ENCODE measurements at regions not wholly inside any gene's neighbourhood (a gene's known extent, or its start where the extent isn't known, plus 50 kb on each side); places are given as distances from the start of the nearest gene placed in this dataset.
"Not testable (repeated sequence)": the region's sequence is repeated elsewhere in the genome, so short reads cannot be mapped to it uniquely, and the experiment has no call there.

DNA sequence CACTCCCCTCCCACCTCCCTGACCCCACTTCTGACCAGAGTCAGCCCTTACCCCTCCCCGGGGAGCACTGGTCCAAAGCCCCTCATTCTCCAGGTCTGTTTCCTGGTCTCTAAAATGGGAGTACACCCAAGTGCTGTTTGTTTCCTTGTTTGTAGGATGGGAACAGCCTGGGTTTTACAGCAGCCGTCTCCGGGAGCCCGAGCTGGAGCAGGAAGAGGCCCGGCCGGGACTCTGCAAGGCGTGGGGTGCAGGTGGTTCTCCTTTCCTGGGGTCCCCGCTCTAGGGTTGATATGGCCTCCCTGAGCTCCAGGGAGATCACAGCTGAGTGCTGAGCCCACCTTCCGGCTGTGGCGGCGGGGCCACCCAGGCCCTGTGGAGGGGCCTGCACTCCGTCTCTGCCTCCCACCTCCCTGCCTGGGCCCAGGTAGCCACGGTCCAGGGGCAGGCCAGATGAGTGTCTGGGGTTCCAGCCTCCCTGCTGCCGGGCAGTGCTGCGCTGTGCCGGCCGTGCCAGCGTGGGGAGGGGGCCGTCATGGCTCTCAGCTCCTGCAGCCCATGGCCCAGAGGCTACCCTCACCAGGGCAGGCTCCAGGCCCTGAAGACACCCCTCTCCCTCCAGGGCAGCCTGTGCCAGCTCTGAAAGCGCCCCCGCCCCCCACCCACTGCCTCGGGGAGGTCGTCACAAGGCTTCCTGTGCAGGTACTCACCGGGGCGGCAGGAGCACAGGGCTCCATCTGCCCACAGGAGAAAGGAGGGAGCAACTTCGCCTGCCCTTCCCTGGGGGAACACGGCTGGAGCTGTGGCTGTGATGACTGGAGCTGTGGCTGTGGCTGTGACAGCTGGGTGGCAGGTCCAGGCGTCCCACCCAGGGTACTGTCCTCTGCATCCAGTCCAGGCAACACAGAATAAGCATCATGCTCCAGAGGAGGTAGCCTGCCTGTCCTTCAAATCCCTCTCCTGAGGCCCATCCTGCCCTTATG is 98.8 kb downstream of the ADRA2C start:
- no peak for DNase-seq (ENCODE audit: low read depth in 4 of 4, low spot score in 3 of 4)

DNA sequence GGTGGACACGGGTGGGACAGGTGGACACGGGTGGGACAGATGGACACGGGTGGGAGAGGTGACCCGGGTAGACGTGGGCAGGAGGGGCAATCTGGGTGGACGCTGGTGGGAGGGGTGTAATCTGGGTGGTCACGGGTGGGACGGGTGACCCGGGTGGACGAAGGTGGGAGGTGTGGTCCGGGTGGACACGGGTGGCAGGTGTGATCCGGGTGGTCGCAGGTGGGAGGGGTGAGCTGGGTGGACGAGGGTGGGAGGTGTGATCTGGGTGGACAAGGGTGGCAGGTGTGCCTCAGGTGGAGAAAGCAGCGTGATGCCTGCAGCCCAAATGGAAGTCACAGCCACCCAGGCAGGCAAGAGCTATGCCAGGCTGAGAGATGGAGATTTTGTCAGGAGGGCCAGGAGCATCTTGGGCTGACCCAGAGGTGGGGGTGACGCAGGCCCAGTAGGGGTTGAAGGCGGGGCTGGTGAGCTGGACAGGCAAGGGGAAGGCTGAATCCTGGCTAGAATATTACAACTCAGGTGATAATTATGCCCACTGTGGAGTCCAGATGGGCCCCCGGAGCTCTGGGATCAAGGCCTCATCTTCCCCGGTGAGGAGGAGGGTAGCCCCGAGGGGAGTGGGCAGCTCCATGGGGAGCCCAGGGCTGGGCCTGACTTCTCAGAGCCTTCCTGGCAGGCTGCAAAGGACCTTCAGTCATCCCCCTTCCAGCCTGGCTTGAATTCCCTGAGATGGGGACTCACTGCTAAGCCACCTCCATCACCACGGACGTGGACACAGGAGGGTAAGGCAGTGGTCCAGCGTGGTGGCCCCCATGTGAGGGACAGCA is 100.0 kb downstream of the ADRA2C start:
- DNase-seq (ENCODE audit: low read depth in 4 of 4, low spot score in 3 of 4): no peak

DNA sequence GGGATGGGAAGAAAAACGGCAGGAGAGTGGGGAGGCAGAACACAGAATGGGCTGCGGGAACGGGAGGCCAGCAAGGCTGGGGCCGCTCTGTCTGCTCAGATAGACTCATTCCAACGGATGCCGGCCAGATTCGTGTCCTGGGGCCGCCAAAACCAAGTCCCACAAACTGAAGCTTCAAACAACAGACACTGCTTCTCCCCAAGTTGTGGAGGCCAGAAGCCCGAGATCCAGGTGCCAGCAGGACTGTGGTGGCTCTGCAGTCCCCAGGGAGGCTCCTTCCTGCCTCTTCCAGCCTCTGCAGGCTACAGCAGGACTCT is 100.6 kb downstream of the ADRA2C start:
- DNase-seq (ENCODE audit: low read depth in 4 of 4, low spot score in 3 of 4): no peak

DNA sequence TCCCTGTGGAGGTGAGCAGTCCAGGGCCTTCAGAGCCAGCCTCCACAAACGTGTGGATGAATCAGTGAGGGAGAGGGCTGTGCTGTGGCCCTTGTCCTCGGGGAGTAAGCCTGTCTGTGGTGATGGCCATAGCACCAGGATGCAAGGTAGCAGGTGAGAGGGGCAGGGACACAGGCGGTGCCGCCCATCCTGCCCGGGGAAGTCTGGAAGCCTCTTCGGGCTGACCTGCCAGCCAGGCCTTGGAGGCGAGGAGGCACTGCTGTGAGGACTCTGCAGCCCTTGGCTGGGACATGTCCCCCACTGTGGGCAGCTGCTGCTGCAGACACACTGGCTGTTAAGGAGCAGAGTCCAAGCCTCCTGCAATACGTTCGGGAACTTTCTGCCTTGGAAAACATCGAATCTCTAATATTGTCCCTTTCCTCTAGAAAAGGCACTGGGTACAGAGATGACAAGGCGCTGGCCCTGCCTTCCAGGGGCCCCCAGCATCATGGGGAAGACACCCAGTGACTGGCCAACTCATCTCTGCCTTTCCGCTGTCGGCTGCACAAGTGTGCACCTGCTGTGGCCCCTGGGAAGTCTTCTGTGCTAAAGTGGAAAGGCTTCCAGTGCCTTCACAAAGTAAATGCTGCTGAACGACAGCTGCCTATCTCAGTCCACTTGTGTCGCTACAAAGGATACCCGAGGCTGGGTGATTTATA is 101.4 kb downstream of the ADRA2C start:
- no peak for DNase-seq (ENCODE audit: low read depth in 4 of 4, low spot score in 3 of 4)

DNA sequence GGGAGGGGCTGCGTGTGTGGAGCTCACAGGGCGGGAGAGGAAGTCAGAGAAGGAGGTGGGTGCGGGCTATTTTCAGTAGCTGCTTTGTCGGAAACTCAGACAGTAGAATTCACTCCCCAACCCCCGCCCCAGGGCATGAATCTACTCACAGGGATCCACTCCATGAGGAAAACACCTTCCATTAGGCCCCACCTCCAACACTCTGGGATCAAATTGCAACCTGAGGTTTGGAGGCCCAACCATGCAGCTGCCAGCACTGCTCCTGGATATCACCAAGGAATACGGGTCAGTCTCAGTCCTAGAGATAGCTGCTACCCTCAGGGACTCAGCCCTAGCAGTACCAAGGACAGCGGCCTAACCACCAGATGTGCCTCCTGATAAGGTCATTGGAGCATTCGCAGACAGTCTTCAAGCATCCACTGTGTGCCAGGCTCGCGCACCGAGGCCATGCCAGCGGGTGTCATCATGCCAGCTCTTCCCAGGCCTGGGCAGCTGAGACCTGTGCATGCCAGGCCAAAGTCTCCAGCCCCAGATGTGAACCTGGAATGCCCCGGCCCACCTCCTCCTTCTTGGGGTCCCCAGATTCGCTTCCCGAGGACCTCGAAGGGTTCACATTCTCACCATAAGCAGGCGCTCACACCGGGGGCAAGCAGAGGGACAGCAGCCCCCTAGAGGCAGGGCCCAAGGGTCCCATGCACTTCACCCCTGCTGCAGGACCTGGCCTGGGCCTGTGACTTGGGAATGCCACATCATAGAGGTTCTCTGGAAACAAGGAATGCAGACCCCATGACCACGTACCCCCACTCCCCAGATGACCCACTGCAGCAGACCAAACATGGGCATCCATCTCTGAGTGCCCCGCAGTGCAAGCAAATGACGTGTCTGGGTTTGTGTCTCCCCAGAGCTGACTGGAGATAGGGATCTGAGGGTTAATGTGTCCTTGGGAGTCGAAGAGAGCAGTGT is 102.3 kb downstream of the ADRA2C start:
- peak in 2 of 4 donors; percentile 20 to 46 for DNase-seq (ENCODE audit: low read depth in 4 of 4, low spot score in 3 of 4)

DNA sequence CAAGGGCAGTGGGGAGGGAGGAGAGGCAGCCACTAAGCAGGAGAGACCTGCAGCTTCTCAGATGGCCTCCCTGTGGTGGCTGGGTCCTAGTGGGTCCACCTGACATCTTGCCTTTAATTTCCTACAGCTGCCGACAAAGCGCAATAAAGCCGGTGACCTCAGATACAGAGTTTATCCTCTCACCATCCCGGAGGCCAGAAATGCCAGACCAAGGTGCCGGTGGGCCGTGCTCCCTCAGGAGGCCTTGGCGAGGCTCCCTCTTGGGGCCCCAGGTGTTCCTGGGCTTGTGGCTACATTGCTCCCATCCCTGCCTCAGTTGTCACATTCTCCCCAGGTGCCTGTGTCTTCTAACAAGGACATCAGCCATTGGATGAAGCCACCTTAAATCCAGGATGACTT is 103.0 kb downstream of the ADRA2C start:
- no peak for DNase-seq (ENCODE audit: low read depth in 4 of 4, low spot score in 3 of 4)

DNA sequence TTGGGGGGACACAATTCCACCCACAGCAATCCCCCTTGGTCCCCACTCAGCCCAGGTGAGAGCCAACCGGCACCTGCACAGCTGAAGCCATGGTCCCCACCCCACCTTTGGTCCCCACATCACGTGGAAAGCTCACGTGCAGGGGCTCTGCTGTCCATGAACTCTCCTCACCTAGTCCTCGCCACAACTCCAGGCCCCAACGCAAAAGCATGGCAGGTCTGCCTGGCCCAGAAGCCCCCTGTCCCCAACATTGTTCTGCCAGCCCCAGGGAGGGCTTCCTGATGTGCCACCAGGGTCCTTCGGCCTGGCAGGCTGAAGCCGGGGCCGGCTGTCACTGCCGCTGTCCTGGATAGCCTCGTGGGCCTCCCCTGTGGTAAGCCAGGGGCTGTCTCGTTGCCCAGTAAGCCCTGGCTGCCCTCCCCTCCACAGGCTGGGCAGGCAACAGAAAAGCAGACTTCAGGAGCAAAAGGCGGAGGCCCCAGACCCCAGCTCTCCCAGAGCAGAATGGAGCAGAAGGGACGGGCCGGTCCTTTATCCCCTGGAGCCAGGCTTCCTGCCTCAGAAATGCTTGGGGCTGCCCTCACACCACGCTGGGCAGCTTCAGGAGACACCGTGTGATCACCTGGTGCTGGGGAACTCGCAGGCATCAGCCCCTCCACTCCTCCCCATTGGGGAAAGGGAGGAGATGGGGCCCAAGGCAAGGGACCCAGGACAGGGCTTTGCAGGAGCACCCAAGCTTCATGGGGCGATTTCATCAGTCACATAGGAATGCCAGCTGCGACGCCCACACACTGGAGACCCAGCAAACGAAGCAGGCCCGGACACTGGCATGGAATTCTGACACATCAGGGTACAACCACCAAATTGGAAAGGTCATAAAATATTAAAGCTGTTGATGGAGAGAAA is 103.7 kb downstream of the ADRA2C start:
- no peak for DNase-seq (ENCODE audit: low read depth in 4 of 4, low spot score in 3 of 4)

DNA sequence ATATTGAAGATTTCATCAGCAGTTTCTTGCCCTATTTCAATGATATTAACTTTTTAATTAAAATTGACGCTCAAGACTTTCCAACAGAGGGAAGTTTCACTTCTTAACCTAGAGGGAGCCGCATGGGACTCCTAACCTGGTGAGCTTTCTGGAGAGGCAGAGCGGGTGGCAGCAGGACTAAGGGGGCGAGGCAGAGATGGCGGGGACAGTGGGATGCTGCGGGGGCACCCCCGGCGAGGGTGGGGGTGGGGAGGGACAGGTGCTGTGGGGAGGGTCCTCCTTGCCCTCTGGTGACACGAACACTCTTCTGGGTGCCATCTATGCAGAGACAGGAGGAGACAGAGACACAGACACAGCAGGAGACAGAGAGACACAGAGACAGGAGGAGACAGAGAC is 104.4 kb downstream of the ADRA2C start:
- DNase-seq (ENCODE audit: low read depth in 4 of 4, low spot score in 3 of 4): no peak

DNA sequence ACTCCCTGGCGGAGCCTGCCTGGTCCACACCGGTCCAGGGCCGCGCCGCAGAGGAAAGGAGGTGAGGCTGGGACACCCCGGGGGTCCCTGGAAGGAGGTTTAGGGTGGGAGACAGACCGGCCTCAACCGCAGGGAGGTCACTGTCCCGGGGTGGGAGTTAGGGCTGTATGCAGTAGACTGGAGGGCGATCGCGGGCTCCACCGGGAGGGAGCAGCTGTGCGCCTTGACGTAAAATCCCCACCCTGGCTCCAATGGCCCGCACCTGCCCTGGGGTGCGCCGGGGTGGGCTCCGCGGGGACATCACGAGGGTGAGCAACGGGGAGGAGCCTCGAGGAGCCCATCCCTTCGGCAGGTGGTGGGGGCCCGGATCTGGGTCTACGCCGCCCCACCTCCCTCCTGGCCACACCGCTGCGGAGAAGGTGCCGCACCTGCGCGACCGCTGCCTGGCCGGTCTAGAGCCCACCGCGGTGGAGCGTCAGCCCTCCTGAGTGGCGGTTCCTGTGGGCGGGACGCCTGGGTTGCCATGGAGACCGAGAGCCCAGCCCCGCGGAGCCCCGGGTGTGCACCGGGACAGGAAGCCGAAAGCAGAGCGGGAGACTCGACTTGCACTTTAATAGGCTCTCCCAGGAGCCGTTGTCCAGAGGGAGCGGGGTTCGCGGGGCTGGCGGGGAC is 105.1 kb downstream of the ADRA2C start:
- peak in 1 of 4 donors; percentile 32 for DNase-seq (ENCODE audit: low read depth in 4 of 4, low spot score in 3 of 4)

DNA sequence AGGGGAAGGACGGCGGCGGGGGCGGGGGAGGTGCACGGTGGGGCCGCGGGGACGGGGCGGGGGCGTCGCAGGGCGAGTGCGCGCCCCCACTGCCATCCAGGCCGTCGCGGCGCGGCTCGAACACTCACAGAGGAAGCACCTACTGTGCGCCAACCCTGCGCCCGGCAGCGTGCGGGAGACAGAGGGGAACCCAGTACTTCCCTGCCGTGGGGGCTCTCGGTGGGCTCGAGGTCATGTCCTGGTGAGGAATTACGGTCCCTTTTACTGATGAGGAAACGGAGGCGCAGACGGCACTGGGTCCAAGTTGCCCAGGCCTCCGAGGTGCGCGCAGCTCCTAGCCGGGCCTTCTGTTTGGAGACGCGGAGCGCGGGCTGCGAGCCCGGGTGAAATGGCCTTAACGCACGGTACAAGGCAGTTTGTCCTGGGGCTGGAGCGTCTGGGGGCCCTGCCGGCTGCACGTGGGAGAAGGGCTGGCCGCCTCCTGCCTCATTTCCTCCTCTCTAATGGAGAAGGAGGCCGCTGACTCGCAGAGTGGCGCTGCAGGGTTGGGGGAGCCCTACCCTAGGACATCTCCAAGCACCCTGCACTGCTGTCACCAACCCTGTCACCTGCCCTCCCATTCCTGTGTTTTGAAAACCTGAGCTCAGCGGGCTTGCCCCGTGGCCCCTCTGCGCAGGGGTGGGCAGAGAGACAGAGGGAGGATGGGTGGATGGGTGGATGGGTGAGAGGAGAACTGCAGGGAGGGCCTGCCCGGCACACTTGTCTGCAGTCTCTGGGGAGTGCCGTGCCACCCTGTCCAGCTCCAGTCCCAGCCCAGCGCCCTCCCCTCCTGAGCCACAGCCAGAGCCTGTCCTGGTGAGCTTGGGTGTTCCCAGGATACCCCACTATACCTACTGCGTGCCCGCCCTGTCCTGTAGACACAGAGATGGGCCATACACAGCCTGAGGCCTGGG is 106.0 kb downstream of the ADRA2C start:
- DNase-seq (ENCODE audit: low read depth in 4 of 4, low spot score in 3 of 4): no peak

DNA sequence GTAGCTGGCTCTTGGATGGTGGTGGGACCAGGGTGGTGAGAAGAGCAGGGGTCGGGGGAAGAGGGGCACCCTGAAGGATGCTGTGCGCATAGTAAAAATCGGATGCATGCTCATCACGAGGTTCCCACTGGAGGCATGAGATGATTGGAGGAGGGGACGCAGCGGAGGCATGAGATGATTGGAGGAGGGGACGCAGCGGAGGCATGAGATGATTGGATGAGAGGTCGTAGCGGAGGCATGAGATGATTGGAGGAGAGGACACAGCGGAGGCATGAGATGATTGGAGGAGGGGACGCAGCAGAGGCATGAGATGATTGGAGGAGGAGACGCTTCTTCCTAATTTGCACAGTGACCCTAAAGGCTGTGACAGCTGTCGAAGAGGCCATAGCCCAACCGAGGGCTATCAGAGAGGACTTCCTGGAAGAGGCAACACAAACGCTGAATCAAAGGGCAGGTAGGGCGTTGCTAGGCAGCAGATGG is 106.7 kb downstream of the ADRA2C start:
- DNase-seq (ENCODE audit: low read depth in 4 of 4, low spot score in 3 of 4): no peak

DNA sequence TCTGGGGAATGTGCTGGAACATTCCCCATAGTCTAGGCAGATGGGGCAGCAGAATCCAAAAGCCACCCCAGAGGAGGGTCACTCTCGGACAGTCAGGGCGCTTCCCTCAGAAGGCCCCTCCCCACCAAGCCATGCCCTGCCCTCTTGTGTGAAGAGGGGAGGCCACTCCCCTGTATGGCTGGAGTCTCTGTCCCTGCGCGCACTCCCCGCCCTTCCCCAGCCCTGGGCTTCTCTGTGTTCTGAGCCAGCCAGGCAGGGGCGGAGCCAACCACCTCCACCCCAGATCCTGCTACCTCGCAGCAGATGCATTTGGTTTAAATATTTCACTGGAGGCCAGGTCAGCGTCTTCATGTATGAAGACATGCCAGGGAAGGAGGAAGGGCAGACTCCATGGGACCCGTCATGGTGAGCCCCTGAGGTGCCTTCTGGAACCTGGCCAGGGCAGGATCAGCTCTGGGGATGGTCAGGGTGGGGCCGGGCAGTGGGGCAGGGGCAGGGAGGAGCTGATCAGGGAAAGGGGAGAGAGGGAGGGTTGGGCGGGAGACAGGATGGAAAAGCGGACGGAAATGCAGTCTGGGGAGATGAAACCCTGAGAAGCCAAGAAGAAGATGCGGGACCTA is 107.3 kb downstream of the ADRA2C start:
- no peak for DNase-seq (ENCODE audit: low read depth in 4 of 4, low spot score in 3 of 4)

DNA sequence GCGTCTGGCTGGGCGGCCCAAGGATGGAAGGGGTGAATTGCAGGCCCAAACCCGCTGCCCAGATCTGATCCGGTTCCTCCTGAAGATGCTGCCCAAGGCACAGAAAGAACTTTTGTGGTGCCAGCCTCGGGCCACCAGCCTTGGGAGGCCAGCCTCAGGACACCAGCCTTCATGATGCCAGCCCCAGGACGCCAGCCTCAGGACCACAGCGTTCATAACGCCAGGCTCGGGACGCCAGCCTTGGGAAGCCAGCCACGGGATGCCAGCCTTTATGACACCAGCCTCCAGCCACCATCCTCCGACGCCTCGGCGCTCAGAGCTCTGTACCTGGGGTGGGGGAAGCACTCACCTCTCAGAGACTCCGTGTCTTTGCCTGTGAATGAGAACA is 107.8 kb downstream of the ADRA2C start:
- no peak for DNase-seq (ENCODE audit: low read depth in 4 of 4, low spot score in 3 of 4)

DNA sequence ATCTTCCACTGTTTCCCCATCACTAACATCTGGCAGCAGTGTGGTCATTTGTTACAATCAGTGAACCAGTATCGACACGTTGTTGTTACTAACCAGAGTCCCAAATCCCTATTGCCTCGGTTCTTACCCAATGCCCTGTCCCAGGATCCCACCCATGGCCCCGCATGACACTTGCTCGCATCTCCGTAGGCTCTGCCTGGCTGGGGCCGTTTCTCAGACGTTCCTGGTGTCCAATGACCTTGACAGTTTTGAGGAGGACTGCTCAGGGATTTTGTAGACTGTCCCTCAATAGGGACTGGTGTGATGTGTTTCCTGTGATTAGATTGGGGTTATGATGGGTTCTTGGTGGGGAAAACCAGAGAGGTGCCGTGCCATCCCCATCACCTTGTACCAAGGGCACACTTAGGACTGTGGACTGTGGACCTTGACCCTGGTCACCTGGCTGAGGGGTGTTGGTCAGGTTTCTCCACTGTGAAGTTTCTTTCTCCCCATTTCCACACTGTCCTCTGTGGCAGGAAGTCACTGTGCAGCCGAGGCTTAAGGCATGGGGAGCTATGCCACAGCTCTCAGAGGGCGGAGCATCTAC is 108.4 kb downstream of the ADRA2C start:
- DNase-seq (ENCODE audit: low read depth in 4 of 4, low spot score in 3 of 4): no peak

DNA sequence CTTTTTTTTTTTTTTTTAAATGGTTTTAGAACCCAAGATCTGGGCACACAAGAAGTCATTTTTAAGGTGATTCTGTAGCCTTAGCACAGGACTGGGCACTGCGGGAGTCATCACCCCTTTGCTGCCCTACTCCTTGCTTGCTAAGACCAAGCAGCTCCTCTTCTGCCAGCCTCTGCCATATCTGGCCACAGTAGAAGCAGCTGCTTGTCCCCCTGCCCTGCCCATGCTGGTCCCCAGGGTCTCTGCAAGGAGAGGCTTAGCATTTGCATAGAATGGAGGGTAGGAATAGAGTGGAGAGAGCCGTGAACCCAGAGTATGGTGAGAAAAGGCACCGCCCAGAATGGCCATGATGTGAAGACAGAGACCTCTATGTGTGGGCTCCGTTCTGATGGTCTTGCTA is 109.3 kb downstream of the ADRA2C start:
- no peak for DNase-seq (ENCODE audit: low read depth in 4 of 4, low spot score in 3 of 4)

DNA sequence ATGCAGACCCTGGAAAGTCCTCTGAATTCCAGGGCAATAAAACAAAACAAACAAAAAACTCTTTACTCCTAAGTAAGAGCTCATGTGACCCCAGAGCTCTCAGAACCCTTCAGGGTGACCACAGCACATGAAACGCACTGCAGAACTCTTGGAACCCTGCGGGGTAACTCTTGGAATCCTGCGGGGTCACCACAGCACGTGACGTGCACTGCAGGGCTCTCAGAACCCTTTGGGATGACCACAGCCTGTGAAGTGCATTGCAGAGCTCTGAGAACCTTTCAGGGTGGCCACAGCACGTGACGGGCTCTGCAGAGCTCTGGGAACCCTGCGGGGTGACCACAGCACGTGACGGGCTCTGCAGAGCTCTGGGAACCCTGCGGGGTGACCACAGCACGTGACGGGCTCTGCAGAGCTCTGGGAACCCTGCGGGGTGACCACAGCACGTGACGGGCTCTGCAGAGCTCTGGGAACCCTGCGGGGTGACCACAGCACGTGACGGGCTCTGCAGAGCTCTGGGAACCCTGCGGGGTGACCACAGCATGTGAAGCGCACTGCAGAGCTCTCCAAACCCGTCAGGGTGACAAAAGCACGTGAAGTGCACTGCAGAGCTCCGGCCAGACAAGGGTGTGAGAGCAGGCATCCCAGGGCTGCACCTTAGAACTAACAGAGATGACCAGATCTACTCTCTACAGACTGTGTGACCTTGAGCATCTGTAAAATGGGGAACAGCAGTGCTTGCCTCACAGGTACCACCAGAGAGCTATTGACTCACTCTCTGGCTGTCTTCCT is 110.1 kb downstream of the ADRA2C start:
- DNase-seq (ENCODE audit: low read depth in 4 of 4, low spot score in 3 of 4): not testable (repeated sequence)
